H9 (cell line): ENCODE measurements at regions not wholly inside any gene's neighbourhood (a gene's known extent, or its start where the extent isn't known, plus 50 kb on each side); places are given as distances from the start of the nearest gene placed in this dataset.

Experiments
- DNase-seq: peaks from one replicate; pipeline ENCODE4 v3.0.0-alpha.2; 2017
- H2AFZ ChIP-seq: one replicate; pipeline ENCODE4 v1.6.1; 2013; ENCODE audit warnings: mild to moderate bottlenecking, low read length, control low read depth, moderate library complexity
- H2AK5ac ChIP-seq: 2 replicates; pipeline ENCODE4 v1.6.1; 2013; ENCODE audit warnings: low read length, control low read depth, mixed read lengths; ENCODE audit not compliant: insufficient read length
- H2BK120ac ChIP-seq: one replicate; pipeline ENCODE4 v1.6.1; 2013; ENCODE audit warnings: low read depth, mild to moderate bottlenecking, low read length, control low read depth, inconsistent platforms; ENCODE audit not compliant: poor library complexity, severe bottlenecking
- H2BK12ac ChIP-seq: 2 replicates; pipeline ENCODE4 v1.6.1; 2013; ENCODE audit warnings: low read length, control low read depth, mixed read lengths, low read depth; ENCODE audit not compliant: insufficient read length
- H2BK15ac ChIP-seq: 2 replicates; pipeline ENCODE4 v1.6.1; 2013; ENCODE audit warnings: low read depth, low read length, control low read depth
- H2BK20ac ChIP-seq: one replicate; pipeline ENCODE4 v1.6.1; 2013; ENCODE audit warnings: low read depth, mild to moderate bottlenecking, low read length, control low read depth, inconsistent platforms; ENCODE audit not compliant: poor library complexity, severe bottlenecking
- H2BK5ac ChIP-seq: 2 replicates; pipeline ENCODE4 v1.6.1; 2013; ENCODE audit warnings: low read length, control low read depth, mixed read lengths; ENCODE audit not compliant: insufficient read length
- H3K14ac ChIP-seq: 2 replicates; pipeline ENCODE4 v1.6.1; 2013; ENCODE audit warnings: low read length, control low read depth; ENCODE audit not compliant: insufficient read depth
- H3K18ac ChIP-seq: 2 replicates; pipeline ENCODE4 v1.6.1; 2013; ENCODE audit warnings: low read depth, mild to moderate bottlenecking, mixed read lengths, low read length, control low read depth; ENCODE audit not compliant: insufficient read length
- H3K23ac ChIP-seq: 2 replicates; pipeline ENCODE4 v1.6.1; 2013; ENCODE audit warnings: low read length, control low read depth, mixed read lengths, low read depth; ENCODE audit not compliant: insufficient read length
- H3K23me2 ChIP-seq: 2 replicates; pipeline ENCODE4 v1.6.1; 2013; ENCODE audit warnings: low read depth, mild to moderate bottlenecking, mixed read lengths, low read length, control low read depth; ENCODE audit not compliant: insufficient read length, poor library complexity, severe bottlenecking
- H3K27ac ChIP-seq: 2 replicates; pipeline ENCODE4 v1.5.1; 2013; ENCODE audit warnings: low read length, control low read depth, mixed read lengths, low read depth; ENCODE audit not compliant: insufficient read length
- H3K27me3 ChIP-seq: 2 replicates; pipeline ENCODE4 v1.6.1; 2013; ENCODE audit warnings: low read length, control low read depth, inconsistent platforms; ENCODE audit not compliant: insufficient read depth
- H3K4ac ChIP-seq: 2 replicates; pipeline ENCODE4 v1.6.1; 2013; ENCODE audit warnings: low read depth, mild to moderate bottlenecking, control low read depth, inconsistent platforms, low read length, moderate library complexity
- H3K4me1 ChIP-seq: 2 replicates; pipeline ENCODE4 v1.6.1; 2013; ENCODE audit warnings: low read length, control low read depth, inconsistent platforms; ENCODE audit not compliant: insufficient read depth
- H3K4me2 ChIP-seq: 2 replicates; pipeline ENCODE4 v1.6.1; 2013; ENCODE audit warnings: low read length, control low read depth, mixed read lengths; ENCODE audit not compliant: insufficient read length, insufficient read depth
- H3K56ac ChIP-seq: 2 replicates; pipeline ENCODE4 v1.6.1; 2013; ENCODE audit warnings: low read depth, mild to moderate bottlenecking, mixed read lengths, low read length, control low read depth; ENCODE audit not compliant: insufficient read length
- H3K79me1 ChIP-seq: 2 replicates; pipeline ENCODE4 v1.6.1; 2013; ENCODE audit warnings: low read depth, mild to moderate bottlenecking, moderate library complexity, low read length, control low read depth, inconsistent platforms; ENCODE audit not compliant: insufficient read depth, poor library complexity, severe bottlenecking
- H3K79me2 ChIP-seq: 2 replicates; pipeline ENCODE4 v1.6.1; 2013; ENCODE audit warnings: low read length, control low read depth, inconsistent platforms; ENCODE audit not compliant: insufficient read depth
- H3K9ac ChIP-seq: 2 replicates; pipeline ENCODE4 v1.6.1; 2013; ENCODE audit warnings: low read length, control low read depth, mixed read lengths; ENCODE audit not compliant: insufficient read length; ENCODE audit errors: extremely low read depth
- H3K9me3 ChIP-seq: one replicate; pipeline ENCODE4 v1.6.1; 2013; ENCODE audit warnings: low read depth, low read length, inconsistent platforms; ENCODE audit not compliant: control insufficient read depth
- H3T11ph ChIP-seq: one replicate; pipeline ENCODE4 v1.6.1; 2013; ENCODE audit warnings: mild to moderate bottlenecking, low read length, control low read depth, inconsistent platforms
- H4K20me1 ChIP-seq: one replicate; pipeline ENCODE4 v1.6.1; 2013; ENCODE audit not compliant: control insufficient read depth, insufficient read length, insufficient read depth
- H4K5ac ChIP-seq: 2 replicates; pipeline ENCODE4 v1.6.1; 2013; ENCODE audit warnings: low read depth, mild to moderate bottlenecking, mixed read lengths, low read length, control low read depth; ENCODE audit not compliant: insufficient read length
- H4K8ac ChIP-seq: replicated peaks from 2 replicates; pipeline ENCODE4 v1.6.1; 2013; ENCODE audit warnings: low read length, control low read depth, mixed read lengths, low read depth; ENCODE audit not compliant: insufficient read length
- H4K91ac ChIP-seq: 2 replicates; pipeline ENCODE4 v1.6.1; 2013; ENCODE audit warnings: low read depth, mild to moderate bottlenecking, moderate library complexity, mixed read lengths, low read length, control low read depth; ENCODE audit not compliant: insufficient read length
- H3K27ac Mint-ChIP-seq, 3 experiments: 2 replicates in 2 of 3; 3 replicates in 1 of 3; pipeline ENCODE4 v1.8.0; 2020 to 2021; ENCODE audit warnings: mixed read lengths in 3 of 3, mild to moderate bottlenecking in 1 of 3, moderate library complexity in 1 of 3
- H3K27me3 Mint-ChIP-seq: 2 replicates; pipeline ENCODE4 v1.8.0; 2021; ENCODE audit warnings: low read depth, mild to moderate bottlenecking, moderate library complexity, mixed read lengths
- H3K36me3 Mint-ChIP-seq, 3 experiments: 2 replicates in 2 of 3; 3 replicates in 1 of 3; pipeline ENCODE4 v1.8.0; 2020 to 2021; ENCODE audit warnings: low read depth in 3 of 3, mixed read lengths in 3 of 3; ENCODE audit not compliant: insufficient read depth in 1 of 3
- H3K4me1 Mint-ChIP-seq, 2 experiments: 2 replicates each; pipeline ENCODE4 v1.8.0; 2020; ENCODE audit warnings: mixed read lengths in 2 of 2
- H3K4me3 Mint-ChIP-seq, 2 experiments: 2 replicates in 1 of 2; 3 replicates in 1 of 2; pipeline ENCODE4 v1.8.0; 2020 to 2021; ENCODE audit warnings: mild to moderate bottlenecking in 2 of 2, mixed read lengths in 2 of 2, moderate library complexity in 1 of 2
- H3K9me3 Mint-ChIP-seq, 2 experiments: 2 replicates in 1 of 2; 3 replicates in 1 of 2; pipeline ENCODE4 v1.8.0; 2020; ENCODE audit warnings: mild to moderate bottlenecking in 2 of 2, mixed read lengths in 2 of 2, moderate library complexity in 1 of 2
- CTCF ChIP-seq: fragments of 200-600 bp; sonication (generic); conservative IDR thresholded peaks from 3 replicates; pipeline ENCODE4 v1.8.0; 2021; ENCODE audit warnings: antibody characterized with exemption, mild to moderate bottlenecking
- WGBS: extraction: QIAGEN DNeasy Blood & Tissue Kit; methylation state at CpG from one replicate; pipeline ENCODE4 v1.1.7; 2013; ENCODE audit warnings: missing lambda C conversion rate, low lambda C conversion rate, mixed read lengths; ENCODE audit not compliant: insufficient read length; ENCODE audit errors: extremely low coverage; 5-methylcytosine and 5-hydroxymethylcytosine counted together

DNA sequence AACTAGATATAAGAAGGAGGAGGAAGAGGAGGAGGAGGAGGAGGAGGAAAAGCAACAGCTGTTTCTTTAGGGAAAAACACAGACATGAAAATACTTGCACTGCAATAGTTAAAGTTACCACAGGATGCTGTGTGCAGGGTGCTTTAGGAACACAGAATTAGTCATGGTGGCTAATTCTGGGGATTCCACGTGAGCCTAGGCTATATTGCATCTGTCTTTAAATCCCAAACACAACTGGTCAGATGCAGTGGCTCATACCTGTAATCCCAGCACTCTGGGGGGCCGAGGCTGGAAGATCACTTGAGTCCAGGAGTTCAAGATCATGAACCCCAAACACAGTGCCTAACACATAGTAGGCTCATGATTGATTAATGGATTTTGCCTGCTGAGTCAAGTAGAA is 155.3 kb upstream of the C16orf82 start:
- H3K36me3 Mint-ChIP-seq, result no peaks in the 10 kb centered on the region
- Histone ChIP-seq H3K9me3 (no peaks in the 10 kb centered on the region), H3K4me1 (no peaks in the 10 kb centered on the region), H2BK20ac (no peak overlapping the region), H3K4me2 (no peak overlapping the region), H2BK5ac (no peak overlapping the region), H3K27me3 (no peaks in the 10 kb centered on the region), H4K5ac (no peak overlapping the region), H3K79me2 (no peaks in the 10 kb centered on the region), H4K8ac (no peak overlapping the region), H3K56ac (no peak overlapping the region), H3K23me2 (no peaks in the 10 kb centered on the region), H3K4ac (no peak overlapping the region), H2BK120ac (no peak overlapping the region), H3K27ac (no peak overlapping the region), H2AK5ac (no peak overlapping the region), H4K20me1 (no peaks in the 10 kb centered on the region), H2AFZ (no peak overlapping the region), H3K79me1 (no peaks in the 10 kb centered on the region), H2BK15ac (no peak overlapping the region), H3K9ac (no peak overlapping the region), H3T11ph (no peak overlapping the region), H3K18ac (no peak overlapping the region), H2BK12ac (no peak overlapping the region), H4K91ac (no peak overlapping the region), H3K23ac (no peak overlapping the region), H3K14ac (no peak overlapping the region)
- WGBS, result no CpG with 5 or more reads among the region's 2 CpGs
- TF ChIP-seq CTCF, result no peak
- no peak for DNase-seq
- H3K27me3 Mint-ChIP-seq, result no peaks in the 10 kb centered on the region; the same call in 1 of the 2 replicates
- H3K9me3 Mint-ChIP-seq, result no peaks in the 10 kb centered on the region; a peak in 1 of 5 replicates
- no peak overlapping the region for H3K27ac Mint-ChIP-seq
- no peak overlapping the region for H3K4me3 Mint-ChIP-seq
- peaks cover 0 to 4% of the 10 kb centered on the region in 2 experiments; a peak in 2 of 4 replicates for H3K4me1 Mint-ChIP-seq
